ENCODE measurements at regions not wholly inside any gene's neighbourhood (a gene's known extent, or its start where the extent isn't known, plus 50 kb on each side); places are given as distances from the start of the nearest gene placed in this dataset.

DNA sequence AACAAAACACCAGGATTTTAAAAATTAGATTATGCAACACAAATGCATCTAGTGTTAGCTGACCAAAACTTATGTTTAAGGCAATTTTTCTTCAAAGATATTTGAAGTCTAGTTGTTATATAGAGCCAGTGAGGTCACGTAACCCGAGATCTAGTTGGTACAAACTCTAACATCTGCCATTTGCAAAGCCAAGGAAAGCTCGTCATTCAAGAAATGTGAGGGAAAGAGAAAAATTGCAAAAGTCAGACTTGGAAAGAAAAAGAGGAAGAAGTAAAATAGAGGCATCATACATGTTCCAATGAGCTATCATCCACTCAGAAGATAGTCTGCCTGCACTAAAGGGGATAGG is 293.4 kb upstream of the PUM3 start (continued):
- TF ChIP-seq RXRA (IDR thresholded peaks at IDR 0.05; ENCODE audit: insufficient read depth, low read depth, low read length) = no peak
